Heart left ventricle (tissue), 13 donors: ENCODE measurements at regions not wholly inside any gene's neighbourhood (a gene's known extent, or its start where the extent isn't known, plus 50 kb on each side); places are given as distances from the start of the nearest gene placed in this dataset.

Source experiments
- POLR2A ChIP-seq, 2 donors: fragments of 450-650 bp; IDR thresholded peaks; one replicate each; pipeline ENCODE4 v1.6.1; 2017; ENCODE audit warnings: antibody characterized with exemption in 2 of 2, mild to moderate bottlenecking in 2 of 2, moderate library complexity in 2 of 2
- TF ChIP-seq, protein P1 (sequence below), 12 donors: fragments of 200-600 bp; sonication (generic) in 4 of 12; IDR thresholded peaks; one replicate each; pipeline versions ENCODE4 v1.5.0 to v1.8.0; 2018 to 2022; ENCODE audit warnings: antibody characterized with exemption in 12 of 12, mild to moderate bottlenecking in 5 of 12
- donor health status: ischemic (EF 13 %, LVEDD 7.1; RV severe dilation, severe dysfunction).
- donor health status: DM: no; HTN: yes; CAD: no.
- donor health status: DM: no; HTN: no; CAD: no.
- donor health status: ischemic (EF 25% LVEDD 6.9; RV normal size, moderate dysfunction).
- donor health status: ischemic (EF 25% LVEDD 5.7; RV mildly dilated, moderate dysfunction).
- donor health status: ischemic (EF 35%, LVEDD 5.7; RV mildly dilated, moderate dysfunction).
- donor health status: nonischemic (EF 11% LVEDD 7.7; RV severe dilation, severe dysfunction).
- donor health status: DM: yes; HTN: yes; CAD: no.
- donor health status: PGD.
- donor health status: ischemic (EF 29% LVEDD 5.4; RV normal size, mild dysfunction).
- donor health status: nonischemic (EF 23%, LVEDD 6.1; RV moderate dilation, normal function).

DNA sequence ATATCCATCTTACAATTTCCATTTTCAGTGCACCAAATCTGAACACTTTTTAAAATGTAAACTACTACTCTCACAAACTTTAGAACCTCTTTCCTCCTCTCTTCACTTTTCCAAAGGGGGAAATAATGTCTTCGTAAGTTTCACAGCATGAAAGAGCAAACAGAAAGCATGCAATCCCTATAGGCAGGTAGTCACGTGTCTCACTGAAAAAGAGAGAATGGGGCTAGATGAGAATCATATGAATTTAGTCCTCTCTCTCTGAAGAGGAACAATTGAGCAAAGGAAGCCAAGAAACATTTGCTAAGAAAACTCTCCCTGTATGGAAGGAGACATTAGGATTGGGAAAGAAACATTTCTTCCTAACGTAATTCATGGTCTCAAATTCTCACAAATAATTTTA, 613.9 kb downstream of the PLA2G4A start:
- TF ChIP-seq, protein P1, sequence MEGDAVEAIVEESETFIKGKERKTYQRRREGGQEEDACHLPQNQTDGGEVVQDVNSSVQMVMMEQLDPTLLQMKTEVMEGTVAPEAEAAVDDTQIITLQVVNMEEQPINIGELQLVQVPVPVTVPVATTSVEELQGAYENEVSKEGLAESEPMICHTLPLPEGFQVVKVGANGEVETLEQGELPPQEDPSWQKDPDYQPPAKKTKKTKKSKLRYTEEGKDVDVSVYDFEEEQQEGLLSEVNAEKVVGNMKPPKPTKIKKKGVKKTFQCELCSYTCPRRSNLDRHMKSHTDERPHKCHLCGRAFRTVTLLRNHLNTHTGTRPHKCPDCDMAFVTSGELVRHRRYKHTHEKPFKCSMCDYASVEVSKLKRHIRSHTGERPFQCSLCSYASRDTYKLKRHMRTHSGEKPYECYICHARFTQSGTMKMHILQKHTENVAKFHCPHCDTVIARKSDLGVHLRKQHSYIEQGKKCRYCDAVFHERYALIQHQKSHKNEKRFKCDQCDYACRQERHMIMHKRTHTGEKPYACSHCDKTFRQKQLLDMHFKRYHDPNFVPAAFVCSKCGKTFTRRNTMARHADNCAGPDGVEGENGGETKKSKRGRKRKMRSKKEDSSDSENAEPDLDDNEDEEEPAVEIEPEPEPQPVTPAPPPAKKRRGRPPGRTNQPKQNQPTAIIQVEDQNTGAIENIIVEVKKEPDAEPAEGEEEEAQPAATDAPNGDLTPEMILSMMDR (IDR thresholded peaks at IDR 0.05): no peak
- TF ChIP-seq POLR2A (IDR thresholded peaks at IDR 0.05): no peak
